Mesenchymal stem cell (in vitro differentiated cells and primary cell): ENCODE measurements at regions not wholly inside any gene's neighbourhood (a gene's known extent, or its start where the extent isn't known, plus 50 kb on each side); places are given as distances from the start of the nearest gene placed in this dataset.

Experiments used
- DNase-seq: peaks from one replicate; pipeline ENCODE4 v3.0.0-alpha.2; 2013
- H2AFZ ChIP-seq: one replicate; pipeline ENCODE4 v1.6.1; 2013; ENCODE audit warnings: low read depth, mild to moderate bottlenecking, control low read depth, inconsistent platforms, low read length, moderate library complexity
- H2AK5ac ChIP-seq: 2 replicates; pipeline ENCODE4 v1.6.1; 2013; ENCODE audit warnings: low read length, moderate library complexity, mild to moderate bottlenecking, inconsistent platforms; ENCODE audit not compliant: severe bottlenecking
- H2BK120ac ChIP-seq: one replicate; pipeline ENCODE4 v1.6.1; 2013; ENCODE audit warnings: low read depth, mild to moderate bottlenecking, inconsistent platforms, low read length, moderate library complexity
- H2BK12ac ChIP-seq, 2 experiments: one replicate each; pipeline ENCODE4 v1.6.1; 2013; ENCODE audit warnings: inconsistent platforms in 2 of 2, low read length in 2 of 2, mild to moderate bottlenecking in 2 of 2, moderate library complexity in 2 of 2, control low read depth in 1 of 2
- H2BK15ac ChIP-seq: one replicate; pipeline ENCODE4 v1.6.1; 2013; ENCODE audit warnings: mild to moderate bottlenecking, low read depth, inconsistent platforms; ENCODE audit not compliant: poor library complexity, severe bottlenecking
- H2BK5ac ChIP-seq: 2 replicates; pipeline ENCODE4 v1.6.1; 2013; ENCODE audit warnings: low read depth, mild to moderate bottlenecking, low read length, control low read depth, inconsistent platforms; ENCODE audit not compliant: poor library complexity, severe bottlenecking
- H3K14ac ChIP-seq, 2 experiments: one replicate each; pipeline ENCODE4 v1.6.1; 2013; ENCODE audit warnings: inconsistent platforms in 2 of 2, low read length in 2 of 2, control low read depth in 1 of 2, mild to moderate bottlenecking in 1 of 2, moderate library complexity in 1 of 2
- H3K18ac ChIP-seq, 2 experiments: one replicate each; pipeline ENCODE4 v1.6.1; 2013; ENCODE audit warnings: inconsistent platforms in 2 of 2, low read length in 2 of 2, control low read depth in 1 of 2, low read depth in 1 of 2, mild to moderate bottlenecking in 1 of 2
- H3K23ac ChIP-seq, 2 experiments: one replicate each; pipeline ENCODE4 v1.6.1; 2013; ENCODE audit warnings: inconsistent platforms in 2 of 2, low read length in 2 of 2, mild to moderate bottlenecking in 2 of 2, moderate library complexity in 2 of 2, control low read depth in 1 of 2
- H3K27ac ChIP-seq: 2 replicates; pipeline ENCODE4 v1.5.1; 2013; ENCODE audit warnings: mild to moderate bottlenecking, moderate library complexity, low read length, control low read depth, inconsistent platforms; ENCODE audit not compliant: poor library complexity, severe bottlenecking
- H3K27me3 ChIP-seq, 2 experiments: 2 replicates each; pipeline versions ENCODE4 v1.6.1 to v1.7.0; 2013; ENCODE audit warnings: low read length in 2 of 2, mild to moderate bottlenecking in 2 of 2, moderate library complexity in 2 of 2, control low read depth in 1 of 2, inconsistent platforms in 1 of 2; ENCODE audit not compliant: control insufficient read depth in 1 of 2, insufficient read depth in 1 of 2
- H3K36me3 ChIP-seq, 2 experiments: 2 replicates each; pipeline versions ENCODE4 v1.6.1 to v1.7.0; 2013; ENCODE audit warnings: low read length in 2 of 2, control low read depth in 1 of 2, inconsistent platforms in 1 of 2, low read depth in 1 of 2, mild to moderate bottlenecking in 1 of 2; ENCODE audit not compliant: insufficient read depth in 2 of 2, control insufficient read depth in 1 of 2
- H3K4ac ChIP-seq, 2 experiments: one replicate each; pipeline ENCODE4 v1.6.1; 2013; ENCODE audit warnings: inconsistent platforms in 2 of 2, low read length in 2 of 2, mild to moderate bottlenecking in 2 of 2, moderate library complexity in 2 of 2, control low read depth in 1 of 2, low read depth in 1 of 2
- H3K4me1 ChIP-seq: 2 replicates; pipeline ENCODE4 v1.6.1; 2013; ENCODE audit warnings: low read depth, low read length, control low read depth; ENCODE audit not compliant: control insufficient read depth, insufficient read depth
- H3K4me2 ChIP-seq: 2 replicates; pipeline ENCODE4 v1.6.1; 2013; ENCODE audit warnings: low read length, mild to moderate bottlenecking, inconsistent platforms; ENCODE audit not compliant: poor library complexity, severe bottlenecking
- H3K4me3 ChIP-seq, 2 experiments: 2 replicates each; pipeline versions ENCODE4 v1.5.1 to v1.7.0; 2013; ENCODE audit warnings: low read length in 2 of 2, mild to moderate bottlenecking in 2 of 2, control low read depth in 1 of 2, low read depth in 1 of 2; ENCODE audit not compliant: insufficient read depth in 1 of 2
- H3K79me1 ChIP-seq: replicated peaks from 2 replicates; pipeline ENCODE4 v1.6.1; 2013; ENCODE audit warnings: mild to moderate bottlenecking, control low read depth, low read length, inconsistent platforms; ENCODE audit not compliant: poor library complexity, severe bottlenecking
- H3K9ac ChIP-seq: 2 replicates; pipeline ENCODE4 v1.7.0; 2013; ENCODE audit warnings: mild to moderate bottlenecking, low read length, moderate library complexity
- H3K9me3 ChIP-seq: 2 replicates; pipeline ENCODE4 v1.7.0; 2013; ENCODE audit warnings: mild to moderate bottlenecking, low read length; ENCODE audit not compliant: control insufficient read depth
- H4K8ac ChIP-seq: one replicate; pipeline ENCODE4 v1.6.1; 2013; ENCODE audit warnings: inconsistent platforms, mild to moderate bottlenecking, low read length, moderate library complexity
- H4K91ac ChIP-seq: one replicate; pipeline ENCODE4 v1.6.1; 2013; ENCODE audit warnings: mild to moderate bottlenecking, low read length, inconsistent platforms
- WGBS: methylation state at CpG from one replicate; pipeline ENCODE4 v1.1.7; 2013; ENCODE audit warnings: mixed read lengths; 5-methylcytosine and 5-hydroxymethylcytosine counted together

DNA sequence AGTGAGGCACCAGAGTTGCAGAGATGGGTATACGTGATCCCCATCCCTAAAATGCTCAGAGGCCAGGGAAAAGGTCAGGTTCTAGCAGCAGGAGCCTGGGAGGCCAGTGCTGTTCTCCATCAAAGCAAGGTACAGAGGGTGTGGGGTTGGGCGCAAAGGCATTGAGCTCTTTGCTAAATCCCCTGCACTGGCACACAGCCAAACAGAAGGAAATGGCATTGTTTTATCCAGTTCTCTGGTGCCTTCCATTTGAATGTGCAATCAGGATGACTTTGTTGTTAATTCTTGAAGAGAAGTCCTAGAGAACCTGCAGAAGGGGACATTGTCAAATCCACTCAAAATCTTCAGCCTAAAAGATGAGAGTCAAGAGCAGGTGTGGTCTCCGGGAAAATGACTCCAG, 111.3 kb upstream of the CHST15 start:
- no peak overlapping the region for H3K4me3 ChIP-seq

DNA sequence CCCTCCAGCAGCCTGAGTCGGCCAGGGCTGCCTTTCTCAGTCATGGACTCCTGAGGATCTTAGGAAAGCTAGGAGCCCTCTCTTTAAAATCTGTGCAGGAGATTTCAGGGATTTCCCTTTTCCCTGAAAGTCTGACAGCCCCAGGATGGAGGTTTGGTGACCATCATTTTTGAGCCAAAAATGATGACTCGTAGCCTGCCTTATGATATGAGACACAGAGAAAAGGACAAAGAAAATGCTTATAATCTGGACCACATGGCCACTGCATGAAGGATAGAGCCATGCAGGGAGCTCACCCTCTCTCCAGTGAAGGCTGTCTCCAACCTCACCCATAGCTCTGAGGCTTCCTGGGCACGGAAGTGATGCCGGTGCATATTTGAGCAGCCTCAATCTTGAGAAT, 106.6 kb upstream of the CHST15 start:
- no peak overlapping the region for H2AK5ac ChIP-seq
- no peak overlapping the region for H4K8ac ChIP-seq
- H3K23ac ChIP-seq: no peak overlapping the region
- WGBS: 93% methylated on average over 4 of the region's 4 CpGs
- no peaks in the 10 kb centered on the region for H3K36me3 ChIP-seq
- no peak overlapping the region for H2AFZ ChIP-seq
- peak overlapping the region in 1 of 2 experiments; percentile 10 for H3K4ac ChIP-seq
- H3K79me1 ChIP-seq: no peaks in the 10 kb centered on the region
- peaks cover 0 to 2% of the 10 kb centered on the region in 2 experiments for H3K27me3 ChIP-seq
- no peak overlapping the region for H3K4me2 ChIP-seq
- no peak overlapping the region for H3K9ac ChIP-seq
- no peak overlapping the region for H2BK5ac ChIP-seq
- H2BK12ac ChIP-seq: no peak overlapping the region
- peaks cover 5% of the 10 kb centered on the region for H3K4me1 ChIP-seq
- H4K91ac ChIP-seq: no peak overlapping the region
- no peak overlapping the region for H3K18ac ChIP-seq
- no peak for DNase-seq
- peak overlapping the region in 1 of 2 experiments; percentile 70 for H3K14ac ChIP-seq
- H3K9me3 ChIP-seq: no peaks in the 10 kb centered on the region
- H2BK120ac ChIP-seq: no peak overlapping the region
- H3K4me3 ChIP-seq: no peak overlapping the region
- no peak overlapping the region for H2BK15ac ChIP-seq
- H3K27ac ChIP-seq: no peak overlapping the region

More for the DNA sequence above, 111.3 kb upstream of the CHST15 start:
- Histone ChIP-seq H3K18ac (no peak overlapping the region), H3K23ac (no peak overlapping the region), H3K27me3 (peaks cover 0 to 2% of the 10 kb centered on the region in 2 experiments), H3K36me3 (no peaks in the 10 kb centered on the region), H3K9ac (no peak overlapping the region), H3K4me1 (peaks cover 3% of the 10 kb centered on the region), H2BK120ac (no peak overlapping the region), H2AFZ (no peak overlapping the region), H3K4ac (no peak overlapping the region), H4K91ac (no peak overlapping the region), H2AK5ac (no peak overlapping the region), H2BK12ac (no peak overlapping the region), H4K8ac (no peak overlapping the region), H3K4me2 (no peak overlapping the region), H3K79me1 (no peaks in the 10 kb centered on the region), H3K9me3 (peaks cover 3% of the 10 kb centered on the region), H2BK15ac (no peak overlapping the region), H2BK5ac (no peak overlapping the region), H3K27ac (no peak overlapping the region), H3K14ac (no peak overlapping the region)
- no peak for DNase-seq
- 77% methylated on average over 2 of the region's 3 CpGs for WGBS

DNA sequence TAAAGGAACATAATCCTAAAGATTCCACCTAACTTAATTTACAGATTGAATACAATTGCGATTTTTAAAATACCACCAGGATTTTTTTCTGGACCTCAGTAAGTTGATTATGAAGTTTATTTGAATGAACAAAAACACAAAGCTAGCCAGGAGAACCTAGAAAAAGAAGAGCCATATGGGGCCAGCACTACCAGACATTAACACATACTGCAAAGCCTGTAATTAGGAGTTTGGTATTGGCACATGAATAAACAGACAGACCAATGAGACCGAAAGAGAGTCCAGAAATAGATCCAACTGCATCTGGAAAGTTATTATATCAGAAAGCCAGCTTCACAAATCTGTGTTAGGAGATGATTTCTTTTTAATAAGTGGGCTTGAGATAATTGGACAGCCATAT, 105.5 kb upstream of the CHST15 start:
- Histone ChIP-seq H3K4me1 (peaks cover 5% of the 10 kb centered on the region), H3K4ac (no peak overlapping the region), H3K79me1 (no peaks in the 10 kb centered on the region), H4K8ac (no peak overlapping the region), H3K36me3 (no peaks in the 10 kb centered on the region), H2AFZ (no peak overlapping the region), H4K91ac (no peak overlapping the region), H2BK12ac (no peak overlapping the region), H2BK15ac (no peak overlapping the region), H2AK5ac (no peak overlapping the region), H3K4me2 (no peak overlapping the region), H2BK120ac (no peak overlapping the region), H3K18ac (no peak overlapping the region), H3K27me3 (peaks cover 0 to 2% of the 10 kb centered on the region in 2 experiments), H2BK5ac (no peak overlapping the region), H3K23ac (no peak overlapping the region), H3K9me3 (no peaks in the 10 kb centered on the region), H3K27ac (no peak overlapping the region), H3K4me3 (no peak overlapping the region), H3K9ac (no peak overlapping the region), H3K14ac (no peak overlapping the region)
- DNase-seq: no peak
- WGBS: 100% methylated on average over 1 of the region's 2 CpGs

DNA sequence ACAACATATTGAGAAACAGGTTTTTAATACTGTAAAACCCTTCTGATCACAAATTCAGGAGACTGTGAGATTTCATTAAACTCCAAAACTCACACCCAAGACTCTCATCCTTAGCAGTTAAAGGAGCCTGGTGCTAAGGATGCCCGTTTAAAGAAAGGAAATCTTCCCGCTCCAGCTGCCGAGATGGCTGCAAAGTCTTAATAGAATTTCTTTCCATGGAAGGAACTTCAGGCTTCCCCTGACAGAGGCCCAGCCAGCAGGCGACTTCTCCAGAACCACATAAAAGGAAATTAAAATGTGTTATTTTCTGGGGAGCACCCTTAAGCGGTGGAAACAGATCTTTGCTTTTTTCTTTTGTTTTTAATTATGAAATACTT, 104.7 kb upstream of the CHST15 start:
- H3K4me2 ChIP-seq: no peak overlapping the region
- DNase-seq: no peak
- H3K4me1 ChIP-seq: peaks cover 5% of the 10 kb centered on the region
- H3K18ac ChIP-seq: no peak overlapping the region
- H3K14ac ChIP-seq: no peak overlapping the region
- no peak overlapping the region for H4K91ac ChIP-seq
- H3K27me3 ChIP-seq: peaks cover 0 to 2% of the 10 kb centered on the region in 2 experiments
- H2BK12ac ChIP-seq: no peak overlapping the region
- H2BK15ac ChIP-seq: no peak overlapping the region
- no peak overlapping the region for H2BK5ac ChIP-seq
- no peak overlapping the region for H2BK120ac ChIP-seq
- H3K27ac ChIP-seq: no peak overlapping the region
- H3K79me1 ChIP-seq: no peaks in the 10 kb centered on the region
- H3K9ac ChIP-seq: peak overlapping the region; percentile 60
- no peaks in the 10 kb centered on the region for H3K9me3 ChIP-seq
- H3K36me3 ChIP-seq: no peaks in the 10 kb centered on the region
- no peak overlapping the region for H3K23ac ChIP-seq
- H3K4me3 ChIP-seq: no peak overlapping the region
- 92% methylated on average over 4 of the region's 5 CpGs for WGBS
- H2AFZ ChIP-seq: no peak overlapping the region
- H2AK5ac ChIP-seq: no peak overlapping the region
- H3K4ac ChIP-seq: no peak overlapping the region
- no peak overlapping the region for H4K8ac ChIP-seq
